Tibial nerve (tissue), 3 donors: ENCODE measurements at regions not wholly inside any gene's neighbourhood (a gene's known extent, or its start where the extent isn't known, plus 50 kb on each side); places are given as distances from the start of the nearest gene placed in this dataset.

Experiments used
- POLR2A ChIP-seq, 2 donors: fragments of 450-650 bp; IDR thresholded peaks; one replicate each; pipeline ENCODE4 v1.6.1; 2017; ENCODE audit warnings: antibody characterized with exemption in 2 of 2, mild to moderate bottlenecking in 2 of 2, moderate library complexity in 2 of 2
- TF ChIP-seq, protein P1 (sequence below), 5 experiments: fragments of 200-600 bp in 3 of 5; fragments of 450-650 bp in 2 of 5; sonication (generic) in 3 of 5; IDR thresholded peaks; one replicate each; pipeline ENCODE4 v1.5.1; 2016 to 2019; ENCODE audit warnings: antibody characterized with exemption in 5 of 5, mild to moderate bottlenecking in 3 of 5, moderate library complexity in 2 of 5

DNA sequence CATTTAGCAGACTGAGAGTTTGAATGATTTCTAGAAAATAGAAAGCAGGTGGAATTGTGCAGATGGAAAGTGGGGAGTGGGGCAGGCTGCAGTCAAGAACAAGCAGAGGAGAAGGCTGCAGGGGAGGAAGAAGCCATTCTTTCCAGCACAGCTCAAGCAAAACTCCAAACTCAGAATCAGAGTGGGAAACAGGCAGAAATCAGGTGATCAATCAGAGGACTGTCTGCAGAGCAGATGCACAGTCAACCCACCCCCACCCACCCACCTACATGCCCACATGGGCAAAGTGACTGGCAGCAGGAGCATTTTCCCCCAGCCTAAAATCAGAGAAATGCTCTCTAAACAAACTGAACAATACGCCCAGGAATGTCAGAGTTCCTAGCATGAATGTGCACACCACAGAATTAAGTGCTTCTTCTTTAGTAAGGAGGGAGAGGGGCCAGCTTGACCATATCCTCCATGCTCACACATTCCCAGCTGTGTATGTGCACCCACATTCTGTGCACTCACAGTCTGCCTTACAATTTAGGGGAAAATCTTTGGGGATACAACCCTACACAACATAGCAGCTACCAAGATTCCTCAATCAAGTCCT lies 194.1 kb upstream of the PLEKHA5 start:
- TF ChIP-seq POLR2A (IDR thresholded peaks at IDR 0.05), result no peak
- TF ChIP-seq, protein P1, sequence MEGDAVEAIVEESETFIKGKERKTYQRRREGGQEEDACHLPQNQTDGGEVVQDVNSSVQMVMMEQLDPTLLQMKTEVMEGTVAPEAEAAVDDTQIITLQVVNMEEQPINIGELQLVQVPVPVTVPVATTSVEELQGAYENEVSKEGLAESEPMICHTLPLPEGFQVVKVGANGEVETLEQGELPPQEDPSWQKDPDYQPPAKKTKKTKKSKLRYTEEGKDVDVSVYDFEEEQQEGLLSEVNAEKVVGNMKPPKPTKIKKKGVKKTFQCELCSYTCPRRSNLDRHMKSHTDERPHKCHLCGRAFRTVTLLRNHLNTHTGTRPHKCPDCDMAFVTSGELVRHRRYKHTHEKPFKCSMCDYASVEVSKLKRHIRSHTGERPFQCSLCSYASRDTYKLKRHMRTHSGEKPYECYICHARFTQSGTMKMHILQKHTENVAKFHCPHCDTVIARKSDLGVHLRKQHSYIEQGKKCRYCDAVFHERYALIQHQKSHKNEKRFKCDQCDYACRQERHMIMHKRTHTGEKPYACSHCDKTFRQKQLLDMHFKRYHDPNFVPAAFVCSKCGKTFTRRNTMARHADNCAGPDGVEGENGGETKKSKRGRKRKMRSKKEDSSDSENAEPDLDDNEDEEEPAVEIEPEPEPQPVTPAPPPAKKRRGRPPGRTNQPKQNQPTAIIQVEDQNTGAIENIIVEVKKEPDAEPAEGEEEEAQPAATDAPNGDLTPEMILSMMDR (IDR thresholded peaks at IDR 0.05), result no peak
